ENCODE measurements at regions not wholly inside any gene's neighbourhood (a gene's known extent, or its start where the extent isn't known, plus 50 kb on each side); places are given as distances from the start of the nearest gene placed in this dataset.

DNA sequence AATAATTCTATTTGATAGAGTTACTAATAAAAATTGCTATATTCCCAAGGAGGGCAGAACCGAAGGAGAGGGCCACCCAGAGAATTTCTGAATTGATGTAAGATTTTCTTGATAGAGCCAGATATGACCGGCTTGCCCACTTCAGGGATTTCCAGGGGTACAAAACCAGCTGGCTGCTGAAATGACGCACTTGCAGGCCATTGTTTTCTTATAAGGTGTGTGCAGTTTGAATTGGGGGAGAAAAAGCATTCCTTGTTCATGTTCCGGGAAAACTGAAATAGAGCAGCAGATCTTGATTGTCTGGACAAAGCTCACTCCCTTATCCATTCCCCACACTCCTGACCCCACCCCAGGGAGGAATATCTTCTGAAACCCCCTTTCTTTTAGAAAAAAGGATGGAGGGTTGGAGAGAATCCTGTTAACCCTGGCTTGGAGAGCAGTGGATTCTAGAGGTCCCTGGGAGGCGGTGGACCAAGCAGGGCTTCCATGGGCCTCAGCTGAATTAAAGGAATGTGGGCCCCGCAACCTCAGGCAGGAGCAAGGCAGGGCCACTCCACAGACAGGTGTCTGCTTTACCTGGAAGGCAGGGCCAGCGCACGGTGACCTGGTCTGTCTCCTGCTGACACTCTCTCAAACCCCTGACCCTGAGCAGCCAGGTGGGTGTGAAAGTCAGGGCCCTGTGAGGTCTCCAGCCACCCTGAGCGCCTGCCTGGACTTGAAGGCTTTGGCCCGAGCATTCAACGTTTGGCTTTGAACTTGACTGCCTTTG lies 96.4 kb downstream of the TMEM170B start:
- DNase-seq: no peak

DNA sequence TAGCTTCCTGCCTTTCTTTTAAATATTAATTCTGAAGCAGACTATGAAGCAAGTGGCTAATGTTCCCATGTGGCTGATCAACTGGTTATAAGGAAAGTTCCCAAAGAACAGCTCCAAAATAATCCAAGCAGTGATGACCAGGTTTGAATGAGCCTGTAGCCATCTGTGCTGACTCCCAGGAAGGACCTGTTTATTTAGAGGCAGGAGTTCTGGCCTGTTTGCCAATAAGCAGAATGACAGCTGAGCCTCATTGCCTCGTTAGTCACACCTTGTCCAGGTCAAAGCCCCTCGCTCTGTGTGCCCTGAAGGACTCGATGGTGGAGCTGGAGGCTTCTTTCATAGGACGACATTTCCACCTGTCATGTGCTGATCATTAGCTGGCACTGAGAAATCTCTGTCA lies 97.4 kb downstream of the TMEM170B start:
- no peak for DNase-seq

DNA sequence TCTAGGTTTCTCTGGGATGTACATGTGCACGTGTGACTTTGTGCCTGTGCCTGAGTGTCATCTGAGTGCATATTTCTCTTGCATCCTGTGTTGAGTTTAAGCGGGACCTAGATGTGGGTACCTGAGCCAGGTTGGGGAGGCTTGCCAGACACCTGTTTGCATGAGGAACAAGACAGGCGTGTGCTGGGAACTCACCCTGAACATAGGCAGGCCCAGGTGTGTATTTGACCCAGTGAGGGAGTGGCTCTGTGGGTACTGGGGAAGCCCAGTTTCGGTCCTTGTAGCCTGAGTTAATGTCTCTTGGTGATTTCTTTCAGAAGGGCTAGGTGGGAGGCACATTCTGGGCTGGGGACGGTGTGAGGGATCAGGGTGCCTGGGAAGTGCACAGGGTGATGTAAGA lies 98.6 kb downstream of the TMEM170B start:
- DNase-seq: no peak

DNA sequence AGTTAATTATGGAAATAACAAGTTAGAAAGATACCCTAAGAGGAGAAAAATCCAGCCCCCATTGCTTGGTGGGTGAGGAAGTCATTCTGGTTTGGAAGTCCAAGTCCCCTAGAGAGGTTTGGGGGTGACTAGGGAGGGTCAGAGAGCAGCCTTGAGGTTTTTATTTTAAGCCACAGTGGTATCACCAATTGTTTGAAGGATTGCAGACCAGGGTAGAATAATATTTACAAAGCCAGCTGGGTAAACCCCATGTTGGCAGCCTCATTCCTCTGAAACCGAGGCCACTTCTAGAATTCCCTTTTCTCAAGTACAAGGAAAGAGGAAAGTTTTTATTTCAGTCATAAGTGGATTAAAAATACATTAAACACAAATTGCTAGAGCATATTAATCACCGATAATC lies 99.7 kb downstream of the TMEM170B start:
- DNase-seq: no peak

DNA sequence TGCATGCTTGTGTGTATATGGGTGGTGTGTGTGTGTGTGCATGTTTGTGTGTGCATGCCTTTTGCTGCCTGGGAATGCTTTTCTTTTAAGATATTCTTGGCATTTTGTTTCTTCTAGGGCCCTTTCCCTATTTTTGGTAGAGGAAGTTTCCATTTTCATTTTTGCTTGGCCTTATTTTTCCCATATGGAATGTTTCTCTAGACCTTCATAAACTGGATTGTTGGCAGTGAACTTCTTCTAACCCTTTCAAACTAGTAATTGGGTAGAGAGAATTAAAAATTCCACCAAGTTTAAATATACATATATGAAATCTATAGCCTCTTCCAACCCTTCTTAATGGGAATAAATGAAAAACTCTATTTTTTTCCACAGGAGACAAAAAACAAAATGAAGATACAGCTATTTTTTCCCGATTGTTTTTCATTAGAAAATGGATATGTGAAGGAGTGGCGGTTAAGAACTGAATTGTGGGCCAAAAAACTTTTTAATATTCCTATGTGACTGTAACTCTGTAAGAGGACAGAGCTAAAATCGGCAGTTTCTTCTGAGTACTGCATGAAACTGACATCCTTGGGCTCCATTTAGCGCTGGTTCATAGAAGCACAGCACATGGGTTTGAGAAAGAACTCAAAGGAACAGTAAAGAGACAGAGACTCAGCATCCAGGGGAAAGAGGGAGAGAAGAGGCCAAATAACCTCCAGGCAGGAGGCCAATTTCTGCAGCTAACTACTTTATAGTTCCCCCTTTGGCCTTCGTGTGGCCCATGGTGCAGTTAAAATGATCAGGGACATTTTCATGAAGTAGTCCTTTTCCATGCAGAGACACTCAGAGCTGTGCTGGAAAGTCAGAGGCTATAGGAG lies 102.1 kb downstream of the TMEM170B start:
- DNase-seq: peak; percentile 54

DNA sequence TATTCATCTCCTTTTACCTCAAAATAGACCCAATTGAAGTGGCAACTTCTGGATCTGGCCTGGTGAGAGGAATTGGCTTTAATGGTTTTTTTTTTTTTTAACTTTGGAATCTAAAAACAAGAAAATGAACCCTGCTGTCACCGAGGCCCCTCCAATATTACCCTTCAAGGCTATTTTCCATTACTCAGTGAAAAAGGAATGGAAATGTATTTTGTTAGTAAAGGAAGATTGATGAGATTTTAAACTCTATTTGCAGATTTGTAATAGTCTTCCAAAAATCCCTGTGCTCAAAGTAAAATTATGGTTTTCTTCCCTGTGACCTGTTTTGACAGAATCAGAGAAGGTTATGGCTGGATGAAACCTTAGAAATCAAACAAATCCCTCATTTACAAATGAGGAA lies 102.9 kb downstream of the TMEM170B start:
- DNase-seq: no peak

DNA sequence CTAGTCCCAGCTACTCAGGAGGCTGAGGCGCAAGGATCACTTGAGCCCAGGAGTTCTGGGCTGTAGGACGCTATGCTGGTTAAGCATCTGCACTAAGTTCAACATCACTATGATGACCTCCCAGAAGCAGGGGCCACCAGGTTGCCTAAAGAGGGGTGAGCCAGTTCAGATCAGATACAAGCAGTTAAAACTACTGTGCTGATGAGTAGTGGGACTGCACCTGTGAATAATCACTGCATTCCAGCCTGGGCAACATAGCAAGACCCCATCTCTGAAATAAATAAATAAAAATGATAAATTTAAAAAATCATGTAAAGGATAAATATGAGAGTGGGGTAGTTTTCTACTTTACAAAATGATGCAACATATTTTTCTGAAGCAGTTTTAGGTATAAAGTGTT lies 106.5 kb downstream of the TMEM170B start:
- DNase-seq: no peak

DNA sequence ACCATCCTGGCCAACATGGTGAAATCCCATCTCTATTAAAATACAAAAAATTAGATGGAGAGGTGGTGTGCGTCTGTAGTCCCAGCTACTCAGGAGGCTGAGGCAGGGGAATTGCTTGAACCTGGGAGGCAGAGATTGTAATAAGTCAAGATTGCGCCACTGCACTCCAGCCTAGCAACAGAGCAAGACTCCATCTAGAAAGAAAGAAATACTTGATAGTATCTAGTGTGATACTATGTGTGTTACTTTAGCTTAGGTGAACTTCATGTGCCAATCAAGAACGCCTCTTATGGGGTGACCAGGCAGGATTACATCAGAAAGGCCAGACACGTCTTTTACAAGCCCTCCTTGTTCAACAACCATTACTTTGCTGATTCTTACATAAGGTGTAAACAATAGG lies 107.1 kb downstream of the TMEM170B start:
- DNase-seq: no peak

DNA sequence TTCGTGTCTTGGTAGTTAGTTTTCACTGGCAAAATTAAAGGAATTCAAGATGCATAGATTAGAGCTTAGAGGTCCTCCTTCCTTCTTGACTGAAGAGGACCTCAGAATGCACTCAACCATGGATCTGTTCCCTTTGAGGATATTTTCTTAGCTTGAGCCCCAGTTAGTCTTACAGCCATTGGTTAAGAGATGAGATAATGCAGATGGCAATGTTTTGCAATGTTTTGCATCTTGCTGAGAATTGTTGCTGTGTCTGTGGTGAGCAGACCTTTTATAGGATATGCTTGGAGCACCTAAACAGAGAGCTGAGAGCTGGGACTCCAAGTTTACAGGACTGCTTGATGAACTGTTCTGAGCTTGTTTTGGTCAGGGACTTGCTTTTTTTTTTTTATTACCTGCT lies 107.5 kb downstream of the TMEM170B start:
- DNase-seq: no peak

DNA sequence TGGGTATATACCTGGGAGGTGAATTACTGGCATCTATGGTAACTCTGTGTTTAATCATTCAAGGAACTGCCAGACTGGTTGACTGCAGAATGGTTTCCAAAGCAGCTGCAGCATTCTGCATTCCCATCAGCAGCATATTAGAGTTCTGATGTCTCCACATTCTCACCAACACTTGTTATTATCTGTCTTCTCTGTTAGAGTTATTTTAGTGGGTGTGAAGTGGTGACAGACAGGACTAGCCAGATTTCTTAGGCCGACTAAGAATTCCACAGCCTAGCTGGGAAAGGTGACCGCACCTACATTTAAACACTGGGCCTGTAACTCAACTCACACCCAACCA lies 110.9 kb downstream of the TMEM170B start:
- no peak for DNase-seq

DNA sequence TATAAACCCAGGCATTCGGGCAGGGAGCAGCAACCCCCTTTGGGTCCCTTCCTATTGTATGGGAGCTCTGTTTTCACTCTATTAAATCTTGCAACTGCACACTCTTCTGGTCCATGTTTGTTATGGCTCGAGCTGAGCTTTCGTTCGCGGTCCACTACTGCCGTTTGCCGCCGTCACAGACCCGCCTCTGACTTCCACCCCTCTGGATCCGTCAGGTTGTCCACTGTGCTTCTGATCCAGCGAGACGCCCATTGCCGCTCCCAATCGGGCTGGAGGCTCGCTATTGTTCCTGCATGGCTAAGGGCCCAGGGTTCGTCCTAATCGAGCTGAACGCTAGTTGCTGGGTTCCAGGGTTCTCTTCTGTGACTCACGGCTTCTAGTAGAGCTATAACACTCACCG lies 111.3 kb downstream of the TMEM170B start:
- DNase-seq: no peak

DNA sequence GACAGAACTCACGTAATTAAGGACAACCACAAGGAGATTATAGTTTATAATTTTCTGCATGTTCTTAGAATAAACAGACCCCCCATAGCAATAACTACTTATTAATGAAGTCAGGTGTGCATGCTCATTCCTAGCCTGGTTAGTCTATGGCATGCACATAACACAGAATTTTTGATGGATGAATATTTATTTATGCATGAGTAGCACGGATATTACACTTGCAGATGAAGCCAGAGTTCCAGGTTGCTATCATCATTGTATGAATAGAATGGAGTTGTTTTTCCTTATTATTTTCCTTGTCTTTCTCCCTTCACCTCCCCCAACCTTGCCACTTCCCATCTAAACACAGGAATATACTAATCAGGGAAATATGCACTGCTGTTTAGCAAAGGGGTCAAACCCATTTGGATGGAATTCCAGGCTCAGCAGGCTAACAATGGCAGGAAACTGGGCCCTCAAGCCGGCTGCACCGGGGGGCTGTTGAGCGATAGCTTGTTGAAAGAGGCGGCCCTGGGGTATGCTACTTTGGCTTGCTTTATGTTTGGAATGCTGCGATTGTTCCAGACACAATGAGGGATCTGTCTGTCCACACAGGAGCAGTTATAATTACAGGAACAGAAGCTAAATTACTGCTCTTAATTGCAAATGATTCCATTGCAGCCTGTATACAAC lies 112.6 kb downstream of the TMEM170B start:
- no peak for DNase-seq

DNA sequence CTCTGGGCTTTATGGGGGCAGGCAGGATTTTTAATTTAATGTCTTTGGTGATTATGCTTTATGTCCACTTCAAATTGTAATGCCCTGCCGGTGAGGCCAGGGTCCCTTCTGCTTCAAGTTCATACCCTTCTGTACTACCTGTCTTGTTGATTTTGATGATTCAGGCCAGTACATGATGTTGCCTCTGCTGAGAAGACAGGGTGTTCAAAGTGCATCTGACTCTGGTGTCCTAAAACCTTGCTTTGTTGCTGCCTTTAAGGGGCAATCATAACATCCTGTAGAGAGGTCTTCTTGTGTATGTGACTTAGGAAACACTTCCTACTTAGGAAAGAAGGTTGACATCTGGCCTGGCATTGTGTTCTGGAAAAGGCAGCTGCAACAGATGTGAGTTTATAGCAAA lies 113.2 kb downstream of the TMEM170B start:
- DNase-seq: no peak

DNA sequence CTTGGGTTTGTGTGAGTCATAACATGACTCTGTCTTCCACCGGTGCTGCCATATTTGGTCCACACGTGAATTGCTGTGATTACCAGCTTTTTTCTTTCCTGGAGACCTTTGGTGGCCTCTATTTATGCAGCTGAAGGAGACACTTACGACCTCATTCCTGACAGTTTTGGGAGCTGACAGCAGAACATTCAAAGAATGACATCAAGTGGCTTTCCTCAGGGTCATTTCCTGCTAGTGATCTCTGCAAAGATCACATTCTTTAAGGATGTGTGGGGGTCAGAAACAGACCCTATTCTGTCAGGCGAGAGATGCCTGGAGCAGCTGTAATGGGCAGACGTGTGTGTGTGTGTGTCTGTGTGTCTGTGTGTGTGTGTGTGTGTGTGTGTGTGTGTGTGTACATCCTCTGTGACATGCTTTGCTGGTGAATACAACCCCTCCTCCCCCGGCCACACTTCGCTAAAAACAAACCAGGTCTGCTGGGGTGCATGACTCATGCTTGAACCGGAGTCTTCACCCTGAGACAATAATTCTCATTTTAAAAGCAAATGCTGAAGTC lies 115.6 kb downstream of the TMEM170B start:
- no peak for DNase-seq

DNA sequence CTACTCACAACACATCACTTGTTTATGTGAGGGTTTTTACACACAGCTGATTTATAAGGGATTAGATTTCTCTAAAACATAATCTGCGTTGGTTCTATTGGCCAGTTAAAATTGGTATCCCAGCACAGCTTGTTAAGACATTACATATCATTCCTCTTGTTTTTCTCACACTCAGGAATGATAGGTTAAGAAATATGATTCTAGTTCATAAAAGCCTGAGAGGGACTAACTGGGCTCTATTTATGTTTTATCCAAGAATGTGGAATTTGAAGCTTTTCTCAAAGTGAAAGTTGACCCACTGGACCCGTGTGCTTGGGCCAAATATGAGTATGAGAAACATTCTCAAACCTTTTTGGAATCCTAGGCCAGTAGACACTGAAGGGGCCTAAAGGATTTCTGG lies 117.3 kb downstream of the TMEM170B start:
- DNase-seq: no peak

DNA sequence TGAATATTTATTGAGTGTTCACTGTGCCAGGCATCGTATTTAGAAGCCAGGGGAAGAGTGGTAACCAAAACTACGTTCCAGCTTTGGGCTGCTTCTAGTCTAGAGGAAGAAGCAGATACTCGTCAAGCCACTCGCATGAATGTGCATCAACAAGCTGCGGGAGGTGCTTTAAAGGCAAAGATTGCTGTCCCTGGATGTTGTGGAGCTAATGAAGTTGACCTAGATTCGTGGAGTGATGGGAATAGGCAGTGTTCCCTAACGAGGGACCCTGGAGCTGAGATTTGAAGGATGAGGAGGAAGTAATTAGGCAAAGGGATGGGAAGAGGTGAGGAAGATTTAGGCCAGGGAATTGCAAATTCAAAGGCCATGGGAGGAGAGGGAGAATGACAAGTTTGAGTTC lies 118.9 kb downstream of the TMEM170B start:
- no peak for DNase-seq

DNA sequence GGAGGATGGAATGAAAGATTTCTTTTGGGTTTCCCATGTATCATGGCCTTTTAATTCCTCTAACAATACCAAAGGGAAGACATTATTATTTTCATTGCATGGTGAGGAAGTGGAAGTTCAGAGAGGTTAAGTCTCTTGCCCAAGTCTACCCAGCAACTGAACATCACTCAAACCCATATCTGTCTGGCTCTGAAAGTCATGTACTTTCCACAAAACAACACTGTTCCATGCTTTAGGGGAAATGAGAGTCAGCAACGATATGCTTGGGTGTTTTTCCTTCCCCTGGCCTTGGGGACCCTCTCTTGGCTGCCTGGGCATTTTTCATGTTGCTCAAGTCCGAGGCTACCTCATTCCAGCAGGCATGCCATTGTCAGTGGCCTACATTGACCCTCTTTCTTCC lies 118.8 kb downstream of the ADTRP start:
- no peak for DNase-seq

DNA sequence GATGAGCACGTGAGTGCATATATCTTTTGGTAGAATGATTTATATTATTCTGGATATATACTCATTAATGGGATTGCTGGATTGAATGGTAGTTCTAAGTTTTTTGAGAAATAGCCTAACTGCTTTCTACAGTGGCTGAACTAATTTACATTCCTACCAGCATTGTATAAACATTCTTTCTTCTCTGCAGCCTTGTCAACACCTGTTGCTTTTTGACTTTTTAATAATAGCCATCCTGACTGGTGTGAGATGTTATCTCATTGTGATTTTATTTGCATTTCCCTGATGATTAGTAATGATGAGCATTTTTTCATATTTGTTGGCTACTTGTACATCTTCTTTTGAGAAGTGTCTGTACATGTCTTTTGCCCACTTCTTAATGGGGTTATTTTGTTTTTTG lies 116.3 kb downstream of the ADTRP start:
- no peak for DNase-seq

DNA sequence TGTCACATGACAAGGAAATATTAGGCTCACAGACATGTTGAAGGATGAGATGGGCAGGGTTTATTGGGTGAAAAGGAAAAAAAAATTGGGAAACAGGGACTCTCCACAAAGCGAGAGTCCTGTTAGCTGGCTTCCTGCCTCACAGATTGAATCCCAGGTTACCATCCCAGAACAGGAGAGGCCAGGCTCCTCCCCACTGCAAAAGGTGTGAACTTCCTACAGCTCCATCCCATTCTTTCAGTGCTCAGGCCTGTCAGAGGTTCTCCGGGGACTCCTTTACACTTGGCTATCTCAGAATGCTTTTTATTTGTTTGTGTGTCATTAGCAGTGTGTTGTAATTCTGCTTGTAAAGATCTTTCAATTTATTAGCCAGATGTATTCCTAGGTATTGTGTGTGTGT lies 115.1 kb downstream of the ADTRP start:
- DNase-seq: no peak

Data from hindlimb muscle (tissue), 1 donor.